Uterus (tissue), 3 donors: ENCODE measurements at regions not wholly inside any gene's neighbourhood (a gene's known extent, or its start where the extent isn't known, plus 50 kb on each side); places are given as distances from the start of the nearest gene placed in this dataset.

ENCODE experiments used
- DNase-seq, 2 donors: peaks; one replicate each; pipeline ENCODE4 v3.0.0-alpha.2; 2019 to 2020
- H3K27ac ChIP-seq, 2 donors: fragments of 200-600 bp; sonication (generic); 1 replicate in 1 of 2; 2 replicates in 1 of 2; pipeline ENCODE4 v1.5.1; 2016 to 2018
- H3K27me3 ChIP-seq, 2 donors: fragments of 200-600 bp; sonication (generic); one replicate each; pipeline ENCODE4 v1.5.1; 2018 to 2019; ENCODE audit warnings: control low read depth in 1 of 2
- H3K36me3 ChIP-seq, 2 donors: fragments of 200-600 bp; sonication (generic); one replicate each; pipeline ENCODE4 v1.5.1; 2019; ENCODE audit warnings: control low read depth in 1 of 2
- H3K4me1 ChIP-seq, 2 donors: fragments of 200-600 bp; sonication (generic); one replicate each; pipeline ENCODE4 v1.5.1; 2018 to 2019; ENCODE audit warnings: control low read depth in 1 of 2
- H3K4me3 ChIP-seq, 2 donors: fragments of 200-600 bp; sonication (generic); 1 replicate in 1 of 2; 2 replicates in 1 of 2; pipeline ENCODE4 v1.5.1; 2018 to 2019; ENCODE audit warnings: mild to moderate bottlenecking in 1 of 2
- H3K9me3 ChIP-seq, 2 donors: fragments of 200-600 bp; sonication (generic); one replicate each; pipeline ENCODE4 v1.5.1; 2019; ENCODE audit warnings: control low read depth in 1 of 2
- POLR2A ChIP-seq, 2 donors: fragments of 450-650 bp; IDR thresholded peaks; one replicate each; pipeline ENCODE4 v1.6.1; 2016; ENCODE audit warnings: antibody characterized with exemption in 2 of 2, mild to moderate bottlenecking in 1 of 2, moderate library complexity in 1 of 2
- intact Hi-C: fragments of 100-400 bp; cut with DNase I; formaldehyde crosslinking; loops from one replicate; pipeline ENCODE4 v1.15.1; 2023; ENCODE audit warnings: low total_unique reads
- TF ChIP-seq, protein P1 (sequence below), 4 experiments: fragments of 200-600 bp in 2 of 4; fragments of 450-650 bp in 2 of 4; sonication (generic) in 2 of 4; IDR thresholded peaks; one replicate each; pipeline ENCODE4 v1.5.1; 2016 to 2019; ENCODE audit warnings: antibody characterized with exemption in 4 of 4, mild to moderate bottlenecking in 2 of 4, moderate library complexity in 1 of 4
- donor health status: DM: yes; HTN: yes; CAD: no.

DNA sequence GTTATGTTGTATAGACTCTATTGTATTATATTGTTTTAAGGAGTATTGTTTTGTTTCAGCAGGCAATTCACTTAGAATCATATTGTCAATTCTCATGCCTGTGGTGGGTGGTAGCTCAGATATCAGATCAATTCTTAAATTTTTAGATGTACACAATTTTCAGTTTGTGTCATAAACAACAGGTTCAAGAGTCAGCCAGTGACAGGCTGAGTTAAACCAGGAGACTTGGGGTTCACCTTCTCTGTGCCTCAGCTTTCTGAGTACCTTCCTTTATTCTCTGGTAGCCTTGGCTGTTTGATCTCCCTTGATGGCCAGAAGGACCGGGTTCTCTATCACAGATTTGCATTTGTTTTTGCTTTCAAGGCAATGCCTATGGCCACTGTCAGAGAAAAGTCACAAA is 199.9 kb upstream of the KCNMB2 start:
- no peak overlapping the region for H3K4me3 ChIP-seq
- no peak for DNase-seq
- H3K27ac ChIP-seq, result no peak overlapping the region
- TF ChIP-seq, protein P1, sequence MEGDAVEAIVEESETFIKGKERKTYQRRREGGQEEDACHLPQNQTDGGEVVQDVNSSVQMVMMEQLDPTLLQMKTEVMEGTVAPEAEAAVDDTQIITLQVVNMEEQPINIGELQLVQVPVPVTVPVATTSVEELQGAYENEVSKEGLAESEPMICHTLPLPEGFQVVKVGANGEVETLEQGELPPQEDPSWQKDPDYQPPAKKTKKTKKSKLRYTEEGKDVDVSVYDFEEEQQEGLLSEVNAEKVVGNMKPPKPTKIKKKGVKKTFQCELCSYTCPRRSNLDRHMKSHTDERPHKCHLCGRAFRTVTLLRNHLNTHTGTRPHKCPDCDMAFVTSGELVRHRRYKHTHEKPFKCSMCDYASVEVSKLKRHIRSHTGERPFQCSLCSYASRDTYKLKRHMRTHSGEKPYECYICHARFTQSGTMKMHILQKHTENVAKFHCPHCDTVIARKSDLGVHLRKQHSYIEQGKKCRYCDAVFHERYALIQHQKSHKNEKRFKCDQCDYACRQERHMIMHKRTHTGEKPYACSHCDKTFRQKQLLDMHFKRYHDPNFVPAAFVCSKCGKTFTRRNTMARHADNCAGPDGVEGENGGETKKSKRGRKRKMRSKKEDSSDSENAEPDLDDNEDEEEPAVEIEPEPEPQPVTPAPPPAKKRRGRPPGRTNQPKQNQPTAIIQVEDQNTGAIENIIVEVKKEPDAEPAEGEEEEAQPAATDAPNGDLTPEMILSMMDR (IDR thresholded peaks at IDR 0.05), result no peak
- TF ChIP-seq POLR2A (IDR thresholded peaks at IDR 0.05), result no peak
- no peaks in the 10 kb centered on the region for H3K9me3 ChIP-seq
- H3K27me3 ChIP-seq, result peaks cover 0 to 2% of the 10 kb centered on the region in 2 donors
- intact Hi-C loops, result no loop called here
- H3K36me3 ChIP-seq, result no peaks in the 10 kb centered on the region
- H3K4me1 ChIP-seq, result no peaks in the 10 kb centered on the region

DNA sequence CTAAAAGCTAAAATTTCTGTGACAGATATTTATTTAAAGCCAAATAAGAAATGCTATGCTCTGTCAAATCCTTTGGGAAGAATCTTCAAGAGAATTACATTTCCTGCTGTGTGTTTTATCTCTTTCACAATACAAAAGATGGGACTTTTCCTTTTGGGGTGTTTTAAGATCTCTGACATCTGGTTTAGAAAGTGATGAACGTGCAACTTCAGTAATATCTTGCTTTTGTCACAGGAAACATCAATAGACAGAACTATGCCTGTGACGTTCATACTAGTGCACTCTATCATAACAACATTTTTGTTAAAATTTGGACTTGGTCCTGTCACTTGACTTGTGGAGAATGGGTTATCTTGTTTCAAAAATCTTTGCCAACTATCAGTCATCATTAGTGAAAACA is 195.7 kb upstream of the KCNMB2 start:
- Histone ChIP-seq H3K9me3 (no peaks in the 10 kb centered on the region), H3K4me3 (no peak overlapping the region), H3K27me3 (no peaks in the 10 kb centered on the region), H3K27ac (no peak overlapping the region), H3K36me3 (no peaks in the 10 kb centered on the region), H3K4me1 (no peaks in the 10 kb centered on the region)
- TF ChIP-seq POLR2A (IDR thresholded peaks at IDR 0.05), result no peak
- TF ChIP-seq, protein P1 (IDR thresholded peaks at IDR 0.05), result no peak
- DNase-seq, result no peak
- intact Hi-C loops, result no loop called here

DNA sequence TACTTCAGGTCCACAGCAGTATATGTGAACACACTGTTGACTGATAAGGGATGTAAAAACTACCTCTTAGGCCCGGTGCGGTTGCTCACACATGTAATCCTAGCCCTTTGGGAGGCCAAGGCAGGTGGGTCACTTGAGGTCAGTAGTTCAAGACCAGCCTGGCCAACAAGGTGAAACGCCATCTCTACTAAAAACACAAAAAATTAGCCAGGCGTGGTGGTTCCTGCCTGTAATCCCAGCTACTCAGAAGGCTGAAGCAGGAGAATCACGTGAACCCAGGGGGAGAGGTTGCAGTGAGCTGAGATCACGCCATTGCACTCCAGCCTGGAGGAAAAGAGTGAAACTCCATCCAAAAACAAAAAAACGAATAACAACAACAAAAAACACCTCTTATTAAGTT is 194.6 kb upstream of the KCNMB2 start:
- no peaks in the 10 kb centered on the region for H3K36me3 ChIP-seq
- no peak for DNase-seq
- intact Hi-C loops, result no loop called here
- no peak overlapping the region for H3K4me3 ChIP-seq
- H3K9me3 ChIP-seq, result no peaks in the 10 kb centered on the region
- H3K27ac ChIP-seq, result no peak overlapping the region
- no peaks in the 10 kb centered on the region for H3K27me3 ChIP-seq
- no peaks in the 10 kb centered on the region for H3K4me1 ChIP-seq
- TF ChIP-seq, protein P1 (IDR thresholded peaks at IDR 0.05), result no peak
- no peak for TF ChIP-seq POLR2A (IDR thresholded peaks at IDR 0.05)

DNA sequence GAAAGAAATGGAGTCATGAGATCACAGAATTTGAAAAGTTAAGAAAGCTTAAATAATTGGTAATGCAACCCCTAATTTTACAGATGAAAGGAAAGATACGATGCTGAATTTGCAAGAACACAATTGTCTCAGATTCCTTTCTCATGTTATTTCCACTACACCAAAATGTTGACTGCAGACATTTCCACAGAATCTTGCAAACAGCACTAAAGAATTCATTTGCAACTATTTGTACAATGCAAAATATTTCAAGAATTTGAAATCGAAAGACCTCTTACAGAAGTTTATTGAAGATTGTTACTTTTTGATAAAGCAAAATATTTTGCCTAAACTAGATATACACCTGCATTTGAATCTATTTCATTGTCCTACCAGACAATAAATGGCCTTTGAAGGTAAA is 194.1 kb upstream of the KCNMB2 start:
- TF ChIP-seq POLR2A (IDR thresholded peaks at IDR 0.05), result no peak
- TF ChIP-seq, protein P1 (IDR thresholded peaks at IDR 0.05), result no peak
- Histone ChIP-seq H3K36me3 (no peaks in the 10 kb centered on the region), H3K9me3 (no peaks in the 10 kb centered on the region), H3K4me3 (no peak overlapping the region), H3K27me3 (no peaks in the 10 kb centered on the region), H3K27ac (no peak overlapping the region), H3K4me1 (no peaks in the 10 kb centered on the region)
- intact Hi-C loops, result no loop called here
- no peak for DNase-seq

DNA sequence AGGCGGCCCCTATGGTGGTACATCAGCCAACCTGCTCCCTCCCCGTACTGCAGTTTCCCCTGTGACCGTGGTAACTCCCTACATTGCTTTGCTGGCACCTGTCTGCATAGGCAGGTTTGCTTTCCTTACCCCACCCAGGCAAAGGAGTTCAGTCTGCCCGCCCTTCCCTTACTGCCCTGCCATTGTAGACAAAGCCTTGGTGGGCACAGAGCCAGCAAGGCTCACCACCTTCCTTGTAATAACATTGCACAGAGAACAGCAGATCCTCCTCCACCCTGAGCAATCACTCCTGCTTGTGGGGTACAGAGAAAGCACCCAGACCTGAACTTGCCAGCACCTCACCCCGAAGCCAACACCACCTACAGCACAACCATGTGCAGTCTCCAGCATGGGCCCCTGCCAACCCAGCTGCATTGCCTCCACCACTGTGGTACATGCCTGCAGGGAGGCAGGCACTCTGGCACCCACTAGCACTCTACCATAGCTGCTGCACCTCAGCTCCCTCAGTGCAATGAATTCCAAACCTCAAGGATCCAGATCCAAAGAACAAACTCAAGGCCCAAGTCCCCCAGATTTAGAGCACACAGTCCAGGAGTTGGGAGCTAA is 192.7 kb upstream of the KCNMB2 start:
- TF ChIP-seq POLR2A (IDR thresholded peaks at IDR 0.05), result no peak
- TF ChIP-seq, protein P1 (IDR thresholded peaks at IDR 0.05), result no peak
- no peaks in the 10 kb centered on the region for H3K4me1 ChIP-seq
- intact Hi-C loops, result no loop called here
- H3K9me3 ChIP-seq, result no peaks in the 10 kb centered on the region
- H3K36me3 ChIP-seq, result no peaks in the 10 kb centered on the region
- no peak overlapping the region for H3K4me3 ChIP-seq
- DNase-seq, result no peak
- no peak overlapping the region for H3K27ac ChIP-seq
- H3K27me3 ChIP-seq, result no peaks in the 10 kb centered on the region
